ENCODE measurements at regions not wholly inside any gene's neighbourhood (a gene's known extent, or its start where the extent isn't known, plus 50 kb on each side); places are given as distances from the start of the nearest gene placed in this dataset.

DNA sequence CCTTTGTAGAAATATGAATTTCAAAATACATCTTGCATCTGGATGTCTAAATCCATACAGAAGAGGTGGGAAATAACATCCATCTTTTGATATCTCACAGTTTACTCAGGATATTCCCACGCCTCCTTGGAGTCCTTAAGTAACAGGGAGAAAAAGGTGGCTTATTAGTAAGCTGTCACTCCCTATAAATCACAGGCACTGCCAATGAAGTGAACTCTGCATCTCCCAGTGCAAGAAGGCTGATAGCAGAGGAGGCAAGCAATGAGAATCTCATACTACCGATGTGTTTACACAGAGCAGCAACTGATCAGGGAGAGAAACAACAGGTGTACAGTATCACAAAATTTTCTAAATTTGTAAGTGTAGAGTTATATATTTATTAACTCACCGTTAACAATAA is 551.8 kb downstream of the NXPH1 start:
- no peaks in the 10 kb centered on the region for H3K4me1 ChIP-seq (ENCODE audit: insufficient read depth, low read length)
- POLR2A ChIA-PET: no interaction called here
- no peak for ATAC-seq (ENCODE audit: poor library complexity)
- peaks cover 0 to 4% of the 10 kb centered on the region in 2 experiments for H3K9me3 ChIP-seq (ENCODE audit: control insufficient read depth in 1 of 2, insufficient read depth in 1 of 2, low read length in 2 of 2)
- Mint-ChIP-seq H3K4me3 (no peak overlapping the region), H3K36me3 (ENCODE audit: low read depth) (no peaks in the 10 kb centered on the region), H3K4me1 (ENCODE audit: low read depth) (no peaks in the 10 kb centered on the region), H3K9me3 (peaks cover 6% of the 10 kb centered on the region), H3K27me3 (no peaks in the 10 kb centered on the region), H3K27ac (no peak overlapping the region)
- H3K4me3 ChIP-seq (ENCODE audit: low read length): no peak overlapping the region
- TF ChIP-seq CTCF (IDR thresholded peaks at IDR 0.05): no peak
- H3K27me3 ChIP-seq (ENCODE audit: control insufficient read depth in 1 of 2, insufficient read depth in 2 of 2, low read length in 2 of 2): no peaks in the 10 kb centered on the region
- intact Hi-C loops (cut with DNase I, micrococcal nuclease): no loop called here
- H3K27ac ChIP-seq (ENCODE audit: low read depth in 1 of 2, low read length in 2 of 2): no peak overlapping the region
- H3K36me3 ChIP-seq (ENCODE audit: insufficient read depth, low read length): no peaks in the 10 kb centered on the region
- CTCF ChIA-PET: no interaction called here
- DNase-seq: no peak

GRCh38 chr7:8988267-8988666 is 554.9 kb downstream of the NXPH1 start:
- H3K27me3 ChIP-seq (ENCODE audit: control insufficient read depth in 1 of 2, insufficient read depth in 2 of 2, low read length in 2 of 2): no peaks in the 10 kb centered on the region
- Mint-ChIP-seq H3K27ac (no peak overlapping the region), H3K9me3 (peaks cover 6% of the 10 kb centered on the region), H3K36me3 (ENCODE audit: low read depth) (no peaks in the 10 kb centered on the region), H3K27me3 (no peaks in the 10 kb centered on the region), H3K4me3 (no peak overlapping the region), H3K4me1 (ENCODE audit: low read depth) (no peaks in the 10 kb centered on the region)
- POLR2A ChIA-PET: no interaction called here
- no peak for TF ChIP-seq CTCF (IDR thresholded peaks at IDR 0.05)
- DNase-seq (no peak), ATAC-seq (ENCODE audit: poor library complexity) (no peak)
- no peaks in the 10 kb centered on the region for H3K4me1 ChIP-seq (ENCODE audit: insufficient read depth, low read length)
- intact Hi-C loops (cut with DNase I, micrococcal nuclease): no loop called here
- CTCF ChIA-PET: no interaction called here
- H3K4me3 ChIP-seq (ENCODE audit: low read length): no peak overlapping the region
- no peak overlapping the region for H3K27ac ChIP-seq (ENCODE audit: low read depth in 1 of 2, low read length in 2 of 2)
- H3K36me3 ChIP-seq (ENCODE audit: insufficient read depth, low read length): no peaks in the 10 kb centered on the region
- H3K9me3 ChIP-seq (ENCODE audit: control insufficient read depth in 1 of 2, insufficient read depth in 1 of 2, low read length in 2 of 2): peaks cover 4 to 7% of the 10 kb centered on the region in 2 experiments

DNA sequence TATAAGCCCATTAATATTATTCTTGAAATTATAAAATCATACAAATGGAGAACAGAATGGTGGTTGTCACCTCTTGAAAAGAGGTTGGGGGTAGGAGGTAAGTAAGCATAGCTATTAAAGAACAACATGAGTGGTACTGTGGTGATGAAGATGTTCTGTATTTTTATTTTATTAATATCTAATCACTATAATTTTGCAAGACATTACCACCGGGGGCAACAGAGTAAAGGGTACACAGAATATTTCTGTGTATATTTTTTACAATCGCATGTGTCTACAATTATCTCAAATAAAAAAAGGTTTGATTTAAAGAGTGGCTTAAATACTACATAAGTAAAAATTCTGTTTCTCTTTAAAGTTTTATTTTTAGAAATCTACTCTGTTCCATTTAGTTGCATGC is 557.8 kb downstream of the NXPH1 start:
- ATAC-seq (ENCODE audit: poor library complexity) (no peak), DNase-seq (no peak)
- H3K36me3 Mint-ChIP-seq (ENCODE audit: low read depth): no peaks in the 10 kb centered on the region
- no peaks in the 10 kb centered on the region for H3K36me3 ChIP-seq (ENCODE audit: insufficient read depth, low read length)
- ChIA-PET POLR2A (no interaction called here), CTCF (no interaction called here)
- intact Hi-C loops (cut with DNase I, micrococcal nuclease): no loop called here
- no peak overlapping the region for H3K4me3 Mint-ChIP-seq
- H3K4me1 Mint-ChIP-seq (ENCODE audit: low read depth): no peaks in the 10 kb centered on the region
- peaks cover 3% of the 10 kb centered on the region for H3K9me3 Mint-ChIP-seq
- no peak overlapping the region for H3K4me3 ChIP-seq (ENCODE audit: low read length)
- no peaks in the 10 kb centered on the region for H3K27me3 ChIP-seq (ENCODE audit: control insufficient read depth in 1 of 2, insufficient read depth in 2 of 2, low read length in 2 of 2)
- H3K27ac Mint-ChIP-seq: no peak overlapping the region
- H3K4me1 ChIP-seq (ENCODE audit: insufficient read depth, low read length): no peaks in the 10 kb centered on the region
- no peaks in the 10 kb centered on the region for H3K27me3 Mint-ChIP-seq
- TF ChIP-seq CTCF (IDR thresholded peaks at IDR 0.05): no peak
- no peak overlapping the region for H3K27ac ChIP-seq (ENCODE audit: low read depth in 1 of 2, low read length in 2 of 2)
- H3K9me3 ChIP-seq (ENCODE audit: control insufficient read depth in 1 of 2, insufficient read depth in 1 of 2, low read length in 2 of 2): peaks cover 4 to 13% of the 10 kb centered on the region in 2 experiments
